Activated CD8-positive, alpha-beta memory T cell treated with anti-CD3 and anti-CD28 coated beads, Interleukin-2, amount 50 U/mL, for 48 hours (primary cell): ENCODE measurements at regions not wholly inside any gene's neighbourhood (a gene's known extent, or its start where the extent isn't known, plus 50 kb on each side); places are given as distances from the start of the nearest gene placed in this dataset.

Source experiments
- DNase-seq: peaks from one replicate; pipeline ENCODE4 v3.0.0-alpha.2; 2020

DNA sequence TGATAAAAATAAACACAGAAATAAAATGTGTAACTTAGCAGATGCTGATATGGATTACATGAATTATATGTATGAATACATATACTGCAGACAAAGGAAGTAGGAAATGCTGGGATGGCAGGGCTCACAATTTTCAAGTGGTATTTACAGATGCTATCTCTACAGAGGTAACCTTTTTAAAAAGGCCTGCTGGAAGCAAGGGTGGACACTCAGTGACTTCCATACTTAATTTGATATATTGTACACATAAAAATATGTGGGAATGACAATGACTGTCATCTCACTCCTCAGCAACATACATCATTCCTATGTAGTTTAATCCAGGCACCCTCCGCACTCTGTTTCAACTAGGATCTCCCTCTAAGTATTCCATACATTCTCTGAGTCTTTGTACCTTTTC is 452.9 kb downstream of the DTHD1 start:
- no peak for DNase-seq

DNA sequence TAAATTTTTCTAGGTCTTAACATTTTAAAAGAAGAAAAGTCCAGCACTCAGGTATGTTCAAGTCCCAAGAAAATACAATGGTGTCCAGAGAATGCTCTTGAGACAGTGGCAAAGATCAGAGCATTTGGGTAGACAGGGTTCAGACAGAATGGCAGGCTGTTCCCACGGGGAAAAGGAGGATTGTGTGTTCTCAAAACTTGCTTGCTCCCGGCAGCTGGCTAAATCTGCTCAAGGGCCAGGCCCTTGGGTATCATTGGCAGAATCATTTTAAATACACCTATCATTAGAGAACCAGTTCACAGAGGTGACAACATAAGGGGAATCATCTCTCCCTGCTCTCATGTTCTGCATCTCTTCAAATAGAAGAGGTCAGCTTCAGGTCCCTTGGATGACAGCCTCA is 456.3 kb downstream of the DTHD1 start:
- no peak for DNase-seq

DNA sequence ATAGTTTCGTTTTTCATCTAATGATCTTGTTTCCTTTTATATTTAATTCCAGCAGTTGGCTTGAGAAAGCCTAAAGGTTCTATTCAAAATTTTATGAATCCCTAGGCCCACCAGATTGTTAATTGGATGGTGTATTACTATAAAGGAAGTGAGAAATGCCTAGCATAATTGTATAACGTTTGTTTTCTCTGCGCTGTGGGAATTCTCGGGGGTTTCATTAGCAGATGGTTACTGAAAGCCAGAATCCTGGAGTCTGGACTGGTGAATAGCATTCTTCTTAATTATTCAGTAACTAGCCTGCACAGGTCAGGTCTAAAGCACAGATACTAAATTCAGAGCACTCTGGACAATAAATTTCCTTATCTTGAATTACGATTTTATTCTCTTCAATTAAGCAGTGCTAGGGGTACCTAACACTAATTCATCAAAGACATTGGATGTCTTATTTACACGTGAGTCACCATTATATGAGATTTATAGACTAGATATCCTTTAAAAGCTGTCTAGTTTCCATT is 459.4 kb downstream of the DTHD1 start:
- no peak for DNase-seq

DNA sequence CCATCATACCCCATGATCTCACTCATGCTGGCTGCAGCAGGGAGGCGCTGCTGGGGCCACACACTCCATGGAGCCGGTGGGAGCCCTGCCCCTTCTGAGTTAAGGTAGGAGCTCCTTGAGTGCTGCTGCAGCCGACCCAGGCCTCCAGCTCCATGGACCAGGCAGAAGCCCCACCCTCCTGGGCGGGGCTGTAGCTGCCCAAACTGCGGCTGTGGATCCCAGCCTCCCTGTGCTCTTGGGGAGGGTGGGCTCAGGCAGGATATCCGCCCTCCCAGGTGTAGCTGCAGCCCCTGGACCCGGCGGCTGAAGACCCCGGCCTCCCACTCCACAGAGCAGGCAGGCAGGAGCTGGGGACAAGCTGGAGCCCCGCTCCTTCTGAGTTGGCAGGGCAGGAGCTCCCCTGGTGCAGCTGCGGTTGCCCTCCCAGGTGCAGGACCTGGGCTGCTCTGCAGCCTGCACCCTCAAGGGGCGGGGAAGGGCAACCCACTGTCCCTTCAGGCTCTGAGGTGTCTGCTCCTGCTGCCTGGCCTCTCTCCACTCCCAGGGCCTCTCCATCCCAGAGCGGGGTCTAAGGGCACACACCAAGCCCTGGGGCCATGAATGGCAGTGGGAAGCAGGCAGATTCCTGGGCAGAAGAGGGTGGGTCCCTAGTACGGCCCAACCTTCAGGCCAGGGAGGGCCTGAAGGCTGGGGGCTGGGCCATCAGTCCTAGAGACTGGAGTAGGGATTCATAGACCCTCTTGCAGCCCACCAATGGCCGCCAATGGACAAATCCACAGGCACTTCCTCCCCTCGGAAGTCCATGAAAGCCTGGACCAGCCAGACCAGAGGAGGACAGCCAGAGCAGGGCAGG is 466.1 kb downstream of the DTHD1 start:
- DNase-seq: no peak

- no peak for DNase-seq
Measured at GRCh38 chr4:36753048-36753447, 471.6 kb downstream of the DTHD1 start.

DNA sequence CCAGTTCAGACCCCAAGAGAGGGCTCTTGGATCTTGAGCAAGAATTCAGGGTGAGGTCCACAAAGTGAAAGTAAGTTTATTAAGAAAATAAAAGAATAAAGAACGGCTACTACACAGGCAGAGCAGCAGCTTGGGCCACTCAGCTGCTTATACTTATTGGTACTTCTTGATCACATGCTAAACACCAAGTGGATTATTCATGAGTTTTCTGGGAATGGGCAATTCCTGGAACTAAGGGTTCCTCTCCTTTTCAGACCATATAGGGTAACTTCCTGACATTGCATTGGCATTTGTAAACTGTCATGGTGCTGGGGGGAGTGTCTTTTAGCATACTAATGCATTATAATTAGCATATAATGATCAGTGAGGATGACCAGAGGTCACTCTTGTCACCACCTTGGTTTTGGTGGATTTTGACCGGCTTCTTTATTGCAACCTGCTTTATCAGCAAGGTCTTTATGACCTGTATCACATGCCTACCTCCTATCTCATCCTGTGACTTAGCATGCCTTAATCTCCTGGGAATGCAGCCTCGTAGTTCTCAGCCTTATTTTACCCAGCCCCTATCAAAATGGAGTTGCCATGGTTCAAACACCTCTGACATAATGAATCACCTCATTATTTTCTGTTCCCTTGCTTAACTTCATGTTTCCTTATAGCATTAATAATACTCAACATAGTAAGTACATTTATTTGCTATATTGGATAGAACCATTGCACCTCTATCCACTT is 476.3 kb downstream of the DTHD1 start:
- DNase-seq: no peak

GRCh38 chr4:36758312-36759178 is 477.1 kb downstream of the DTHD1 start:
- no peak for DNase-seq

DNA sequence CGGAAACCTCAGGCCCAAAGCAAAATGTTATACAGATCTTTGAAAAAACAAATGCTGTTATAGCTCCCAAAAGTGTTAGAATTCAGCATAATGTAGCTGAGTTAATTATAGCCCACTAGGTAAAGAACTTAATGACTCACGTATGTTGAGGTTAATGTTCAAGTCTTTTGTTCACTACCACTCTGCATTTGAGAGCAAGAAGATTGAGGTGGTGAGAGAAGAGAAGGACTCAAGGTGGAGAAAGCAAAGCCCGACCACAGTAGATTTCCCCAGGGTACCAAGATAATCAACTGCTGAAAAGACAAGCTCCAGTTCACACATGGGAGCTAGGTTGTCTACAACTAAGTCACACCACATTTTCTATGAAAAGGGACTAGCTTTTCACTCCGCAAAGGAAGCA is 480.2 kb downstream of the DTHD1 start:
- no peak for DNase-seq

DNA sequence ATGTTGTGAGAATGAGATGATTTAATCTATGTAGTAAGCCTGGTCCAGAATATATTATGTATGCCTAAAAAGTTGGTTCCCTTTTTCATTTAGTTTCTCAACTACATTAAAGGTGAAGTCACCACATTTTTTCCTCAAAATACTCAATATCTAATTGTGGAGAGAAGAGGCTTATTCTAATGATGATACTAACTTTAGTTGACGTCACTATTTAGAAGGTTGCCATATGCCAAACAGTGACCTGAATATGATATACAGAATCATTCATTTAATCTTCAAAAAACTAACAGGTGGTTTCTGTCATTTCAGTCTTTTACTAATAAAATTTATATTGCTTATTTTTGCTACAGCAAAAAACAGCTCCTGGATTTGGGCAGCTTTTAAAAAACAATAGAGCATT is 480.7 kb upstream of the NWD2 start:
- no peak for DNase-seq

DNA sequence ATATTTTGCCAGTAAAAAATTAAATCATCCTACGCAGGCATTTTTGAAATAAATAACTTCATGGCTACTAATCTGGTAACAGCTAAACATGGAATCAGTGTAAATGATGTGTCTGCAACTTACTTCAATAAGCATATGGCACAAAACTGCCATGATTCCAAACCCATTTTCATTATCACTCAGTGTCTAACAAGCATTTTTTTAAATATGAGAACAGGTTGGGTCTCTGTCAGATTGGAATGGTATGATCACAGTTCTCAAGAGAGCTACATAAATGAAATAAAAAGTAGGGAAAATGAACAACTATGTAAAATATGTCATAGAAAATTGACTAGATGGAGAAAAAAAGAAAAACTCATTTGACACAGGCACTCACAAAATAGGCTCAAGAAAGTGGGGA is 476.9 kb upstream of the NWD2 start:
- DNase-seq: no peak

DNA sequence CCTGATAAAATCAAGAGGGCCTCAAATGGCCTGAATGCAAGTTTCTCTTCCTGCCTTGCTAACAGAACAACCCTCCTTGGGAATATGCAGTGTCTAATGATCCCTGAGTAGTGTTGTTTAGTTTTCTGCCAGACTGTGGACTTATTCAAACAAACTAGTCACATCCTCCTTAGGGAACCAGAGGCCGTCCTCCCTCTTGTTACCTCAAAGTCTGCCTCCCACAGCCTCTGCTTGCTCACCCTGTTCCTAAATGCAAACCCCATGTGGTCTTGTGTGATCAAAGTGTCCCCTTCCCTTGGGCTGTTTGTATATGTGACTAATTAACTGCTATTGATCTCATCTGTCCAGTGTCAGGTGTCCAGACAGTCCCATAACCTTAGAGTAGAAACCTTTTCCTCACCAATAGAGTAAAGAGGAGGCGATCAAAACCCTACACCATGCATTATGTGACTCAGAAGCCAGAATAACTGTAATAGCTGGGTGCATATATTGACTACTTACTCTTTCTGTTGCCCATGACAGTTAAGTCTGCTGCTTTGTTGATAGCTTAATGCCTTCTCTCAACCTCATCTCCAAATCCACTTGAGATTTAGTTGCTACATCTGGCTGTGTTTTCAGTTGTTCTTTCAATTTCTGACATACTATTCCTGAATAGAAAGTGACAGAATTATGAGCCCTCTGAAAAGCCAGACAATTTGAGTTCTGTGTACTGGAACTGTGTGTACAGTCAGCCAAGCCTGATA is 473.0 kb upstream of the NWD2 start:
- no peak for DNase-seq

- no peak for DNase-seq
Measured at GRCh38 chr4:36772154-36772516, 472.4 kb upstream of the NWD2 start.

GRCh38 chr4:36773467-36773866 is 471.1 kb upstream of the NWD2 start:
- DNase-seq: no peak

DNA sequence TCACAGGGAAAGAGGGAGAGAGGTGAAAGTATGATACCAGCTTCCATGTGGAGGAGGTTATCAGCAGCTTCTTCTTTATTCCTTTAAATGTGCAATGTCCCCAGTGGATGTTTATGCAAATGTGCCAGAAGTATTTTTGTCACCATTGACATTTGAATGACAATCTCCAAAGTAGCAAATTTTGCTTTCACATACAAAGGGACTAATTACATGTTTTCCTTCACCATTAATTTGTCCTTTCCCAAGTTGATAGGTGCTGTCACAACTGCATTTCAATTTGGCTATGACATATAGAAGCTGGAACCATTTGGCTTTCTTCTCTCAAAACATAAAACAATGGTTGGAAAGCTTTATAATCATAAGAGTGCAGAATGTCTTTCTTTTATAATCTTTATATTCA is 469.0 kb upstream of the NWD2 start:
- DNase-seq: no peak

DNA sequence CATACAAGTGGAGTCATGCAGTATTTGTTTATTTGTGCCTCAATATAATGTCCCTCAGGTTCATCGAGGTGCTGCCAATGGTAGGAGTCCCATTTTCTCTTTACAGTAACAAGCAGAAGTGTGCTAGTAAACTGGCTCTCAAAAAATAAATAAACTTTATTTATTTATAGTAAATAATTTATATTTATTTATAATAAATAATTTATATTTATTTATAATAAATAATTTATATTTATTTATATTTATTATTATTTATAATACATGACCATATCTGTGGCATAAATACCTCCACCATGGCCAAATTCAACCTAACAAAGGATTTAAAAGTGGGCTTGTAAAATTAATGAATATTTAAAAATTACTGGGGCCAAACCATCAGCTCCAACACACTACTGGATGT is 464.9 kb upstream of the NWD2 start:
- no peak for DNase-seq

GRCh38 chr4:36785973-36786372 is 458.6 kb upstream of the NWD2 start:
- DNase-seq: no peak

GRCh38 chr4:36786519-36786918 is 458.0 kb upstream of the NWD2 start:
- DNase-seq: no peak

- no peak for DNase-seq
Measured at GRCh38 chr4:36794716-36795115, 449.8 kb upstream of the NWD2 start.

- no peak for DNase-seq
Measured at GRCh38 chr4:36812149-36812548, 432.4 kb upstream of the NWD2 start.

DNA sequence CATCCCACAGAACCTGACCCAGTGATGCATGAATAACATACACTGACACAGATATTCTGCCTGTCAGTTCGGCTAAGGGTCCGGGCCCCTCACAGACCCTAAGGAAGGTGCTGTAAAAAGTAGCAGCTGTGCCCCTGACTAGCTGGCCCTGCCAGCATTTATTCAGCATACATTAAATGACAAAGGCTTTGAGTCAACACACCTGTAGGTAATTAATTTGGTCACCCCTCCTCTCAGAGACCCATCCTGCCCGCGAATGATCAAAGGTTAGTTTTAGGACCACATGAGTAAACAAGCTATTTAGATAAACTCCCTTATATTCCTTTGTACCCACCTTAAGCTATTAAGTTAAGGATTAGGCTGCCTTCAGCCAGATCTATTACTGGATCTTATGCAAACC is 429.0 kb upstream of the NWD2 start:
- no peak for DNase-seq

DNA sequence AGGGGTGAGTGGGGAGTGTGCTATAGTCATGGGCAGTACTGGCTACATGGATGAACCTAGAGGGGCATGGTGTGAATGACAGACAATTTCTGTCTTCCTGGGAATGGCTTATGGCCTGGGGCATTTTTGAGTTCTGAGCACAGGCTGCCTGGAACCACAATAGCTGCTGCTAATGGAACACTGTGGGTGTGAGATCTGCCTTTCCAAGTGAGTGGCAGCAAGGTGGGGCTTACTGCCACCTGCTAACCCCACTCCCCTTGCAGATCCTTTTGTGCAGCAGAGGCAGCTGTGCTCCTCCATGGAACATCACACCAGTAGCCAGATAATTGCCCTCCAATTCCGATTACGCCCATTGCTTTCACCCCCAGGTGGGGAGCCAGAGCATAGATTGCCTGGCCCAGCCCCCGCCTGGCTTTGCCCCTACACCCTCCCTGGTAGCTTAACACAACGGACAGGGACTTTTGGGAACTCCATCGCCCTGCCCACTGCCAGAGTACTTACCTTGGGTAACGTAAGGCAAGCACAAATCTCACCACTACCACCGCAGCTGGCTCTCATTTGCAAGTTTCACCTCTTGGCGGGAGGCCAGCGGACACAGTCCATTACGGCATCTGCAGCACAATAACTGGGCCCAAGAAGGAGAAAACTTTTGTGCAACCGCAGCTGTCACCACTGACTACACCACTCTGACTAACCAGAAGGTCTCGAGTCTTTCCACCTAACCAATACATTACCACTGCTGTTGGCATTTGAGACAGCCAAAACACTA is 421.2 kb upstream of the NWD2 start:
- no peak for DNase-seq

GRCh38 chr4:36824682-36825081 is 419.9 kb upstream of the NWD2 start:
- no peak for DNase-seq
